NCI-H1105 treated with DMSO at 0.1 percent for 48 hours (cell line): ENCODE measurements at regions not wholly inside any gene's neighbourhood (a gene's known extent, or its start where the extent isn't known, plus 50 kb on each side); places are given as distances from the start of the nearest gene placed in this dataset.

Source experiments
- DNase-seq: peaks from one replicate; lab custom pipeline; 2025; lab: John Stamatoyannopoulos, UW

DNA sequence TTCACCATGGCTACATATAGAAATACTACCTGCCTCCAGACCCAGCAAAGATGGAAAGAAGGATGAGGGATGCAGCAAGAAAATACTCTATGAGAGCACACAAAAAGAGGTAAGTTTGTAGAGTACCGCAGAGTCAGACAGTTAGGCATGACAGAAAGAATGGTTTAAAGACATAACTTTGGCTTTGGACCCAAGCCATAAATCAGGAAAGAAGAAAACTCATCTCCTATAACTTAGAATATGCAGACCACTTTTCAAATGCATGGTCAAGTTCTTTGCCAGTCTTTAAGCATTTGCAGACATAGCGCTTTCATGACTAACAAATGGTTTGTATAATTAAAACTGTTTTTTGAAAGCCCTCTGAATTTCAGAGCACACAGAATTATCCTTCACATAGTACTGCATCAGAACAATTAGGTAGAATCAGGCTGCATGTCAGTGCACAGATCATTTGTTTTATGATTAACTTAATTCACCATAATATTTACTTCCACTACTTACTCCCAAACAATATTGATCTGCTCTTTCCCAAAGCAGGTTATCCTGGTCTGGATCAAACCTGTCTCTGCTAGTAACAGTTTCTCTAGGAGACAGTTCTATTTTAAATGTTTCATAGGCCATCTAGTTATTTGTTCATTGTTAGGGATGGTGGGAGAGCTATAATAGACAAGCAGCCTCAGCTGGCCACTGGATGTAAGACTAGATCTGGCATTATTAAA, 280.7 kb upstream of the NR5A2 start:
- DNase-seq: no peak

DNA sequence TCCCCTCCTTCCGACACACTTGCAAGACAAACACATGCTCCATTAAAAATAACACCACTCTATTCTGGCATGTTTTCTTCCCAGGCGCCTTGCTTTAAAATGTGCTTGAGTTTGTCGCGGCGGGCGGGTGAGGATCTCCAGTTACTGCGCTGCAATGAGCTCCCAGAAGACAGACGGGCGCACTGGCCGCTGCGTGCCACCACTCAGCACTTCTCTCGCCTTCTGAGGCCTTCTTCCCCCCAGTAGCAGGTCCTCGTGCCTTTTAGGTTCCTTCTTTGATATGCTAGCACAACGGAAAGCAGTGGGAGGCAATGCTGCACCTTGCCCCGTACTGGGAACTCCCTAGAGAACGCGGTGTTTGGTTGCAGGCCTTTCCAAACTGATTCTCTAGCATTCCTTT, 279.5 kb upstream of the NR5A2 start:
- no peak for DNase-seq

DNA sequence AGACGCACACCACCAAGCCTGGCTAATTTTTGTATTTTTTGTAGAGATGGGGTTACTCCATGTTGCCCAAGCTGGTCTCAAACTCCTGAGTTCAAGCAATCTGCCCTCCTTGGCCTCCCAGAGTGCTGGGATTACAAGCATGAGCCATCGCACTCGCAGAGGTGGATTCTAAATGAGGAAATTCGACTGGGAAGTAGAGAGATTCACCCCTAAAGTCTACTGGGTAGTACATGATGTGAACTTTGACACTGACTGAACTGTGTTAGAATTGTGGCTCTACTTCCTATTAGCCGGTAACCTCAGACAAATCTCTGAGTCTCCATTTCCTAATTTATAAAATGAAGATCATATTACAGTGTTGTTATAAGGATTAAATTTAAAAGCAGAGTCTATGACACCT, 276.0 kb upstream of the NR5A2 start:
- DNase-seq: no peak

DNA sequence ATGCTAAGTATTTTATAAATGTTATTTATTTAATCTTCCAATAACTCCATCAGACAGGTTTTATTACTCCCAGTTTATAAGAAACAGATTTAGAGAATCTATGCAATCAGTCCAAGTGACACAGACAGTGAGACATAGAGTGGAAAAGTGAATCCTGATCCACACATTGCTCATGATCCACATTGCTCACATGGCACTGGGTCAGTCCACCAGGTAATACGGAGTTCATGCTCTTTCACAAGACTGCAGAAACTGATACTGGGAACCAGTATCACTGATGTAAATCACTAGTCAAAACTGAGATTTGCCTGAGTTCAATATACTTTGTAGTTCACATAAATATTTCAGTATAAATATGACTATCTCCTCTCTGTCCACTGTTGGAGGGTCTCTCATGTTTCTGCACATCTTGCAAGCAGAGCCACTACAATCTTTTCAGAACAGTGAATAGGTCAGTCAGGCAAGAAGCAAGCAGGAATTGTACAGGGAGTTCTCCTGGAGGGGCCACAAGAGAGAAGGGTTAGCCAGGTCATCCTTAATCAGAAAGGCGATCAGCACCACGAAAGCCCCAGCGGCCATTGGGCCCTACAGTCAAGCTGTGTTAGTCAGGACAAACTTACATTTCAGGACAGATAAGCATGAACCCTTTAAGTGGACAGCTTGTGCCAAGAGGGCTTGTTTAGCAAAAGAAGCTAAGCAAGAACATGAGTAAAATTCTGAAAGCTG, 275.4 kb upstream of the NR5A2 start:
- DNase-seq: no peak

GRCh38 chr1:199752688-199753027, 274.9 kb upstream of the NR5A2 start:
- DNase-seq: no peak

DNA sequence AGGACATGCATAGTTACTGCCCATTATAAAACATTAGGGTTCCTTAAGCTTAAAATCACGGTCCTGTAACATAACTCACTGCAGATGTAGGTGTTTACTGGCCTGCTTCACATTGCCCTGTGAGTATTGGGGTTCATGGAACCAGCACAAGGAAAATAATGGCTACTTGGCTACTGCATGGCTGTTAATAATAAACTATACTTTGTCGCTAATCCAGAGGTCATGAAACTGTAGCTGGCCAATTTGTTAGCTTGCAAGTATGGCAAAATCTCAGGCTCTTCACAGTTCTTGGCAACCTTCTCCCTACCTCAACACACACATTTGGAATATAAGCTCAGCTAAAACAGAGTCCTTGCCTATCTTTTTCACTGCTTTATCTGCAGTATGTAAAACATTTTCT, 274.0 kb upstream of the NR5A2 start:
- no peak for DNase-seq

GRCh38 chr1:199756066-199756465, 271.4 kb upstream of the NR5A2 start:
- DNase-seq: no peak

DNA sequence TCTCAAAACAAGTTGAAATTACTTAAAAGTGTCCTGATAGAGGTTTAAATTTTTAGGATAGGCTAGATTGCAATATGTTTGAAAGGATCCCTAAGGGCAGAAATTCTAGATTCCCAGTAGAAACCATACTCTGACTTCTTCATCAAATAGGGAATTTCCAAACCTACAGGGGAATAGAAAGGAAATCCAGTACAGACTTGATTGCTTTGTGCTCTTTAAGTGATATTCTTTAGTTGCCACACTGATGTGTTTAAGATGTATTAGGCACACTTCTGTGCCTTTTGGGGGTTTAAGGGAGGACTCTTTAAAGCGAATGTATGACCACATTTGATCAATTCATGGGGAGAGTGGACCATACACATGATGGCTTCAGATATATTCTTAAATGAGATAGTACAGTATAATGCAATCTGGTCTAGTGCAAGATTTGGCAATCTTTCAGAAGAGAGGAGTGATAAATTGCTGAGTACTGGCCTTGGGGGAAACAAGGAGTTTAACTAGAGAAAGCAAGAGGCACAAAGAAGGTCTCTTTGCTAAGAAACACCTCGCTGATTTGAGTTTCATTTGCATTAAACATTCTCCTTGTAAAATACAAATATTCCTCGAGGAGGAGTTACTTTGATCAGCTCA, 268.8 kb upstream of the NR5A2 start:
- DNase-seq: no peak

DNA sequence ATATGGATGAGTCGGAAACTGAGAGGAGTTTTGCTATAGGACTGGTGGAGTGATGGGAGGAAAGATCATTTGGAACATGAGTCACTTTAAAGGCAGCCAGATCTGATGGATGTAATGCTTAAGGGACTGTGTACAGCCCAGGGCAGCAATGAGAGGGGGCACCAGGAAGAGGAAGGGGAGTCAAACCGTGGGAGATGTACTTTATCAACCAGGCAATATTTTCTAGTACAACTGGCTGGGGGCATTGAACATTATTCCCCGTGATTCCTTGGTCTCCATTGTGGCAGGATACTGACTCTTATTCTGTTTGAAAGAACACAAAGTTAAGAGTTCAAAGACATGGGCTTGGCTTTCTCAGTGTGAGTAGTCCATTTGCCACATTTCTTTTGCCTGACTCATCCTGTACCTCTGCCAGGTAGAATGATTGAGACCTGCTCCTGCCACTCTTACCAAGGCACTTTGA, 268.2 kb upstream of the NR5A2 start:
- DNase-seq: no peak

GRCh38 chr1:199762572-199762971, 264.9 kb upstream of the NR5A2 start:
- DNase-seq: no peak

DNA sequence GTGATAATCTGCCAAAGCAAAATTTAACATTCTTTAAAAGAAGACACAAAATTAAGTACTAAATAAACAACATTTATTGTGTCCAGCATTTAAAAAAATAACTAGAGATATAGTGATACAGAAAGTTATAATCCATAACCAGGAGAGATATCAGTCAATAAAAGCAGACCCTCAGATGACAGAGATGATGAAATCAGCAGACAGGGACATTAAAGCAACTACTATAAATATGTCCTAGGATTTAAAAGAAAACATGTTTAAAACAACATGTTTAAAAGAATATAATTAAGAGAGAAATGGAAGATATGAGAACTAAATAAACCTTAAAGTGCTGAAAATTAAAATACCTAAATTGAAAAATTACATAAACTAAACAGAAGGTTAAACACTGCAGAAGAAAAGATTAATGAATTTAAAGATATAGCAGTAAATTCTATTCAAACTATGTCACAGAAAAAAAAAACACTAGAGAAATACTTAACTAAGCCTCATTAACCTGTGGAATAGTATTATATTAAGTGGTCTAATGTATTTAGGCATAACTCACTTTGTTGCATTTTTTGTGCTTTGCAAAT, 261.2 kb upstream of the NR5A2 start:
- no peak for DNase-seq

GRCh38 chr1:199767700-199768099, 259.8 kb upstream of the NR5A2 start:
- DNase-seq: no peak

- peak; percentile 42 for DNase-seq
Measured at GRCh38 chr1:199774433-199775089, 252.9 kb upstream of the NR5A2 start.

- no peak for DNase-seq
Measured at GRCh38 chr1:199776768-199777497, 250.6 kb upstream of the NR5A2 start.

- DNase-seq: no peak
Measured at GRCh38 chr1:199778324-199778955, 249.1 kb upstream of the NR5A2 start.

DNA sequence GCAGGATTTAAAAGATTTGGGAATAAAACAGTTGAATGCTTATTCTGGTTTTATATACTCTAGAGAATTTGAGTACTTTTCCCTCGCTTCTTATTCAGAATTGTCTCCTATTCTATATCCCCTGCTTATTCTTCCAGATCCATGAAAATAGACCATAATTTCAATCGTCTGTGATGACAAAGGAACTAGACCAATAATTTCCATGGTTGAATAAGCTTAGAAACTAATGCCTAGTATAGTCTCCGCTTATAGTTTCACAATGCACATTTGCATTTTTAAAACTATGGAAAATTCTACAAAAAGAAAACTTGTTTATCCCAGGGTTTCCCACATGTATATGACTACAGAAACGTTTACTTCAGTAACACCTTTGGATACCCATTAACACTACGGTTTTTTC, 247.4 kb upstream of the NR5A2 start:
- no peak for DNase-seq

DNA sequence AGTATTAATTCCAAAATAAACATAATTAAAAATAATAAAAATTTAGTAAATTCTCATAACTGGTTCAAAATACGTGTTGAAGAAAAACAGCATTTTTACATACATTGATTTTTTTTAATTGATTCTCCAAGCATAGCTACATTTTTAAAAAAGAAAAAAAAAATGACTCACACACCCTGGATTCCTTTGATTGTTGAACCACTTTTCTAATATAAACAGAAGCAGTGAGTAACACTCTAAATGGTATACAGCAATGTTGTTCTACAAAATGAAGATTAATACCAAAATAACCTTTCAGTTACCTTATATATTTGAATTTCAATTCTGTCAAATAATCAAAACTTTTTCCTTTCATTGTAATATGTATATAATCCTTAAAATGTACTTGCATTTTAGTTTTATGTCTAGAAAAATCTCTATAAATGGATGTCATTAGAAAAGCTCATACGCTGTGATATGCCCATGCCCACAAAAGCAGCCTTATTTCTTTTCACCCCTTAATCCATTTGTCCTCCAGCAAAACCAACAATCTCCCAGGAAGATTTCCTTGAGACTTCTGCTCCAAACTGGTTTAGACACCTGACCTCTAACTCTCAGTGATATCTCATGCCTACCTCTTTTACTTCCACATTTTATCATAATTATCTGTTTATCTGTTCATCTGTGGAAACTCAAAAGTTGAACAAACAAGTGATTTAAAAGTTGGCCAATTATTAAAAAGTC, 246.4 kb upstream of the NR5A2 start:
- no peak for DNase-seq

- DNase-seq: no peak
Measured at GRCh38 chr1:199784138-199784895, 243.2 kb upstream of the NR5A2 start.

DNA sequence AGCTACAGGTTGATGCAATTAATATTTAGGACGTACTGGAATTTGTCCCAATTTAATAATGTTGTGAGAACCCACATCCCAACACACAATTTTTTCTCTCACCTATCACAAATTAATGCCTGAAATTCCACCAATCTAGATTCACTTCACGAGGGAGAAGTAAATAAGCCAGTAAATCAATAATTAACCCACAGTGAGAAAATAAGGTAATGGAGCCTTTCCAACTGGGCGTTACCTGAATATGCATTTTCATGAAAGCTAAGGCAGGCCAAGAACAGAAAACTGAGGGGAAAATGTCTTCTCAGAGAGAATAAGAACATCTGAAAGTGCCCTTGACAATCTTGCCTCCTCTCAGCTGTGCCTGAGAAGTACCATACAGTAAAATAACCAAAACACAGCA, 240.8 kb upstream of the NR5A2 start:
- DNase-seq: no peak

GRCh38 chr1:199789141-199789540, 238.4 kb upstream of the NR5A2 start:
- DNase-seq: no peak
